ENCODE measurements at regions not wholly inside any gene's neighbourhood (a gene's known extent, or its start where the extent isn't known, plus 50 kb on each side); places are given as distances from the start of the nearest gene placed in this dataset.

DNA sequence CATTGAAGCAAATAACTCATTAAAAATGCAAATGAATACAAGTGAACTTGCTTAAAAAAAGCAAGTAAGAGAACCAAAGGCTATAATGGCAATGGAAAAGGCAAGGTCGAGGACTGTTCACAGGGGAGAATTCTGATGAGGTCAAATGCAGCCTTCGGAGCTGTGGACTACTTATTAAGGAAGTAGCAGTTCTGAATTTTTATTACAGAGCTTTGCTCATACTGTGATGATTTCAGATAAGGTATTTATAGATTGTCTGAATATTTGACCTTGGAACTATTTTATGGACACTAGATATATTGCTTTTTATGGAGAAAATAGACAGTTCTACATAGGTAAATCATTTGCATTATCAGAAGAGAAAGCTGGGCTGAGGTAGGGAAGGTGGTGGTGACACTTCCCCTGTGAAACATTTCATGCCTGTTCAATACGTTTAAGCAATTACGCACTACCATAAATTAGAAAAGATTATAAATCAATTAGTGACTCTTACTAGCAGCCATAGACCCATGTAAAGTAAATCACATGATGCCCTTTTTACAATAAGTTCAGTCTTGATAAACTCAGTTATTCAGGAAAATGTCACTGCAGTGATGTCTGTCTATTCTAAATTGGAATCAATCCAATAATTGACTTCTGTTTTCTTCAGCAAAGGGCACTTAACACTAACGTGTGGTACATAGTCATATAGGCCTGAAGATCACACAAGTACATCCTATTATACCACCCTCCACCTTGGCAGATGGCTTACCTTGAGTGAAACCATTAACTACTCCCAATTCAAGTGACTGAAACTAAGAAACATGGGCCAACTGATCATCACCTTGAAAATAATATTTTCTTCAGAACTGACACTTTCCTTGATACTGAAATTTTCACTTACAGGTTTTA lies 260.0 kb downstream of the KLF12 start:
- TF ChIP-seq CTCF (conservative IDR thresholded peaks at IDR 0.05 in 1 of 2, IDR thresholded peaks at IDR 0.05 in 1 of 2; ENCODE audit: extremely low read depth in 1 of 2, insufficient read depth in 1 of 2, low read depth in 1 of 2, low read length in 2 of 2) = no peak
- no peak for TF ChIP-seq EZH2 (IDR thresholded peaks at IDR 0.05; ENCODE audit: borderline replicate concordance, low read length)

All from mammary epithelial cell (primary cell).